ENCODE measurements at regions not wholly inside any gene's neighbourhood (a gene's known extent, or its start where the extent isn't known, plus 50 kb on each side); places are given as distances from the start of the nearest gene placed in this dataset.

DNA sequence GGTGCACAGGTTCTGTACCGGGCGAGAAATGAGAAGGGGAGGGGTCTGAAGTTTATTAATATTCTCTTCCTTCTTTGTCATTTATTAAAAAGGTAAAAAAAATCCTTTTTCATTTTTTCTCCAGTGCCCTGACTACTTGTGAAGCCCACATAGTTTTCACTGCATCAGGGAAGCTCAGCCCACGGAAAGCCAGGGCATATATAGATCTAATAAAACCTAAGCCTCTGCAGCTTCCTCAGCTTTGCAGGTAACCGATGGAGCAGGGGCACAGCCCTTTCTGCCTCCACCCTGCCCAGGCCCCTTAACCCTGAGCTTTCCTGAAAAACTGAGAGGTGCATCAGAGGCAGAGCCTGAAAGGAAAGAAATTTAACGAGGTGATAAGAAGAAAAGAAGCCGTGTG is 140.1 kb downstream of the NXPE2 start:
- no peaks in the 10 kb centered on the region for H3K36me3 Mint-ChIP-seq

DNA sequence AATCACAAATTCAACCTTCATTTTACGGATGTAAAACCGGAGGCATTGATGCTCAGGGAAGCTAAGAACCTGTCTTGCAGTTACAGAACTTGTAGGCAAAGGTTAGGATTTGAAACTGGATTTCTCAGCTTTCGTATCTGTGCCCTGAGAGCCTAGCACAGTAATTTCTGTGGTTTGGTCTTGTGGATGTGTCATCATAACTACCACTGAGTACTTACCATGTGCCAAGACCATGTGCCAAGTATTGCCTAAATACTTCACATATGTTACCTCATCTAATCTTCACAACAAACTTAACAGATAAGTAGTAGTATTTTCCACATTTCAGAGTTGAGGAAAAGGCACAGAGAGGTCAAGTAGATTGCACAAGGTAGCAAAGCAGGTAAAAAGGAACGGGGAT is 140.7 kb downstream of the NXPE2 start:
- H3K36me3 Mint-ChIP-seq: no peaks in the 10 kb centered on the region
- peaks cover 5% of the 10 kb centered on the region for H3K27me3 Mint-ChIP-seq
- no peak for TF ChIP-seq CTCF (conservative IDR thresholded peaks at IDR 0.05)
- H3K4me3 Mint-ChIP-seq: no peak overlapping the region
- H3K9me3 Mint-ChIP-seq: no peaks in the 10 kb centered on the region
- DNase-seq (ENCODE audit: extremely low spot score, unreplicated experiment): no peak
- no peak overlapping the region for H3K27ac Mint-ChIP-seq
- peaks cover 4% of the 10 kb centered on the region for H3K4me1 Mint-ChIP-seq (ENCODE audit: unreplicated experiment)

More for the DNA sequence above, 140.1 kb downstream of the NXPE2 start:
- Mint-ChIP-seq H3K9me3 (no peaks in the 10 kb centered on the region), H3K27me3 (peaks cover 5% of the 10 kb centered on the region), H3K27ac (no peak overlapping the region), H3K4me1 (ENCODE audit: unreplicated experiment) (peaks cover 4% of the 10 kb centered on the region), H3K4me3 (no peak overlapping the region)
- no peak for DNase-seq (ENCODE audit: extremely low spot score, unreplicated experiment)
- TF ChIP-seq CTCF (conservative IDR thresholded peaks at IDR 0.05): no peak

GRCh38 chr11:114820621-114821020 is 142.3 kb downstream of the NXPE2 start:
- Mint-ChIP-seq H3K27me3 (peaks cover 5% of the 10 kb centered on the region), H3K9me3 (no peaks in the 10 kb centered on the region), H3K4me3 (no peak overlapping the region), H3K4me1 (ENCODE audit: unreplicated experiment) (peaks cover 4% of the 10 kb centered on the region), H3K36me3 (no peaks in the 10 kb centered on the region), H3K27ac (no peak overlapping the region)
- TF ChIP-seq CTCF (conservative IDR thresholded peaks at IDR 0.05): no peak
- no peak for DNase-seq (ENCODE audit: extremely low spot score, unreplicated experiment)

DNA sequence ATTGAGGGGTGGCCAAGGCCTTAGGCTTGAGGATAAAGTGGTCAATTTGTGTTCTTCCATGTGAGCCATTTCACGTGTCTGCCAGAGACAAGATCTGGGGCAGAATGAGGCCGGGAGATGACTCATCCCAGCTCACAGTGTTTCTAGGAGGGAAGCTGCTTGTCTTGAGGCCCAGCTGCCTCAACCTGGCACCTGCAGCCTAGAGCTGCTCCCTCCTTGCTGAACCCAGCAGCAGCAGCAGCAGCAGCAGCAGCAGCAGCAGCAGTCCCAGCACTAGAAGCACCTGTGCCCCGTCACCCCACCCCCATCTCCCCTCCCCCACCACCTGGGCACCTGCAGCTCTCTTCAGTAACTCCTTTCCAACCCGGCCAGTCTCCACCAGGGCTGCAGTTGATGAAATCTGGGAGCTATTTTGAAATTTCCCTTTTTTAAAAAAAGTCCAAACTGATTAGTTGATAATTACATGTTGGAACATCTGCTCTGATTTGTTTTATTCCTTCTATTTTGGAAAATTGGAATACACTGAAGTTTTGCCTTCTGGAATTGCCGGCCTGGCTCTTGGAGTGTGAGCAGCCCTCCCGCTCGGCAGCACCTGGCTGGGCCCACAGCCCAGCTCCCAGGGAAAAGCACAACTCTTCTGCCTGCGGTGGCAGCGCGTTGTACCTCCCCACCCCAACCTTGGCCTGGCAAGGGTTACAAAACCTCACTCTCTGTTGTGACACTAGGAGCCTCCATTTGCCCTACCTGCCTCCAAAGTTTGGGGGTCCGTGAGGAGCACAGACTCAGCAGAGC is 143.5 kb downstream of the NXPE2 start:
- H3K4me3 Mint-ChIP-seq: no peak overlapping the region
- no peak for DNase-seq (ENCODE audit: extremely low spot score, unreplicated experiment)
- no peak for TF ChIP-seq CTCF (conservative IDR thresholded peaks at IDR 0.05)
- H3K4me1 Mint-ChIP-seq (ENCODE audit: unreplicated experiment): peaks cover 9% of the 10 kb centered on the region
- H3K36me3 Mint-ChIP-seq: no peaks in the 10 kb centered on the region
- H3K9me3 Mint-ChIP-seq: no peaks in the 10 kb centered on the region
- H3K27me3 Mint-ChIP-seq: peaks cover 8% of the 10 kb centered on the region
- no peak overlapping the region for H3K27ac Mint-ChIP-seq

DNA sequence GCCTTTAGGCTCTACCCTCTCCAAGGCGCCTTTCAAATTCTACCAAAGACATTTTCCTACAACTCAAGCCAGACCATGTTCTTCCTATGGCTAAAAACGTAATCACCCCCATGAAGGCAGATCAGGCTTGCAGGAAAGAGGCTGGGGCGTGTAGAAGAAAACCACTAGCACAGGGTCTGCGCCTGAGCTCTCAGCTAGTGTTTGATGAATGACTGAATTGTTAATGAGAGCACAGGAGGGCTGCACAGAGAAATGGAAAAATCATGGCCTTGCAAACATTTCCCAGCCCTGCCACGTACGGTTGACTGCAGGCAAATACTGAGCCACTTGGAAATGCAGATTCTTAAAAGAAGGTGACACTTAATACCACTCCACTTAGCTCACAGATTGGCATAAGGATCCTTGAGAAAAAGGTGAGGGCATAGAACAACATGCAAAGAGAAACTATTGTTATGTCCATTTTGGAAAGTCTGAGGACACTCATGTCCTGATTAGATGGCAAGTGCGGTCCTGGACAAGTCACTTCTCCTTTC is 148.6 kb downstream of the NXPE2 start:
- peaks cover 3% of the 10 kb centered on the region for H3K27me3 Mint-ChIP-seq
- DNase-seq (ENCODE audit: extremely low spot score, unreplicated experiment): no peak

More for the DNA sequence above, 148.6 kb downstream of the NXPE2 start:
- TF ChIP-seq CTCF (conservative IDR thresholded peaks at IDR 0.05): no peak
- Mint-ChIP-seq H3K27ac (no peak overlapping the region), H3K4me1 (ENCODE audit: unreplicated experiment) (peaks cover 8% of the 10 kb centered on the region), H3K36me3 (no peaks in the 10 kb centered on the region), H3K9me3 (no peaks in the 10 kb centered on the region), H3K4me3 (no peak overlapping the region)
